ENCODE measurements at regions not wholly inside any gene's neighbourhood (a gene's known extent, or its start where the extent isn't known, plus 50 kb on each side); places are given as distances from the start of the nearest gene placed in this dataset.

DNA sequence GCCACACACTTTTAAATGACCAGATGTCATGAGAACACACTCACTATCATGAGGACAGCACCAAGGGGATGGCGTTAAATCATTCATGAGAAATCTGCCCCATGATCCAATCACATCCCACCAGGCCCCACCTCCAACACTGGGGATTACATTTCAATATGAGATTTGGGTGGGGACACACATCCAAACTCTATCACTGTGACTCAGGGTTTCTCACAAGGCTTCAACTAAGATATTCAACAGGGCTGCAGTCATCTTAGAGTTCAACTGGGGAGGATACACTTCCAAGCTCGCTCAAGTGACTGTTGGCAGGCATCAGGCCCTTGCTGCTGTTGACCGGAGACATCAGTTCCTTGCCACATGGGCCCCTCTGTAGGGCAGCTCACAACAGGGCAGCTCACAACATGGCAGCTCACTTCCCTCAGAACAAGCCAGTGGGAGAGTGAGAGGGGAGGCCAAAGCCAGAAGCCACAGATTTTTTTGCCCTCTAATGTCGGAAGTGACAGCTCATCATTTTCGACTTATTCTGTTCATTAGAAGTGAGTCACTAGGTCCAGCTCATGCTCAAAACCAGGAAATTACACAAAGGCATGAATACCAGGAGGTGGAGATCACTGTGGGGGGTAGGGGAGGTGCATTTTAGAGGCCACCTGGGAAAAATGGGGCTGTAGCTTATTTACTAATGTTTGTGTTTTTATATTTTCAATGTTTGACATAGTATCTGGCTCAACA lies 50.8 kb upstream of the PTHLH start:
- WGBS, 2 experiments (ENCODE audit: low coverage in 1 of 2, low lambda C conversion rate in 2 of 2, missing lambda C conversion rate in 2 of 2): 51% methylated on average over 5 of the region's 5 CpGs
- no peak overlapping the region for H3K4me3 ChIP-seq
- no peaks in the 10 kb centered on the region for H3K36me3 ChIP-seq (ENCODE audit: low read depth)
- no peaks in the 10 kb centered on the region for H3K9me2 ChIP-seq (ENCODE audit: insufficient read depth)
- no peaks in the 10 kb centered on the region for H3K9me3 ChIP-seq (ENCODE audit: low read depth)
- TF ChIP-seq EZH2phosphoT487 (IDR thresholded peaks at IDR 0.05; ENCODE audit: insufficient read depth, low read depth): 0 out of 2 replicates have a peak, but pooled peaks have one; percentile 34
- TF ChIP-seq EZH2 (IDR thresholded peaks at IDR 0.05; ENCODE audit: insufficient read depth, poor library complexity, severe bottlenecking): no peak
- peaks cover 15% of the 10 kb centered on the region for H3F3A ChIP-seq (ENCODE audit: insufficient read depth)
- H4K20me1 ChIP-seq (ENCODE audit: insufficient read depth): no peaks in the 10 kb centered on the region
- H2AFZ ChIP-seq: peak overlapping the region; percentile 77
- peaks cover 39% of the 10 kb centered on the region for H3K4me1 ChIP-seq (ENCODE audit: insufficient read depth)
- H3K27me3 ChIP-seq (replicated peaks; ENCODE audit: insufficient read depth): no peaks in the 10 kb centered on the region
- peak; percentile 95 for DNase-seq
- H3K9ac ChIP-seq: peak overlapping the region; percentile 72
- H3K27ac ChIP-seq: peak overlapping the region; percentile 97
- H3K4me2 ChIP-seq (ENCODE audit: unreplicated experiment): peak overlapping the region; percentile 52
- H3K79me2 ChIP-seq (ENCODE audit: insufficient read depth): no peaks in the 10 kb centered on the region
- in situ Hi-C loops (cut with MboI): no loop called here

DNA sequence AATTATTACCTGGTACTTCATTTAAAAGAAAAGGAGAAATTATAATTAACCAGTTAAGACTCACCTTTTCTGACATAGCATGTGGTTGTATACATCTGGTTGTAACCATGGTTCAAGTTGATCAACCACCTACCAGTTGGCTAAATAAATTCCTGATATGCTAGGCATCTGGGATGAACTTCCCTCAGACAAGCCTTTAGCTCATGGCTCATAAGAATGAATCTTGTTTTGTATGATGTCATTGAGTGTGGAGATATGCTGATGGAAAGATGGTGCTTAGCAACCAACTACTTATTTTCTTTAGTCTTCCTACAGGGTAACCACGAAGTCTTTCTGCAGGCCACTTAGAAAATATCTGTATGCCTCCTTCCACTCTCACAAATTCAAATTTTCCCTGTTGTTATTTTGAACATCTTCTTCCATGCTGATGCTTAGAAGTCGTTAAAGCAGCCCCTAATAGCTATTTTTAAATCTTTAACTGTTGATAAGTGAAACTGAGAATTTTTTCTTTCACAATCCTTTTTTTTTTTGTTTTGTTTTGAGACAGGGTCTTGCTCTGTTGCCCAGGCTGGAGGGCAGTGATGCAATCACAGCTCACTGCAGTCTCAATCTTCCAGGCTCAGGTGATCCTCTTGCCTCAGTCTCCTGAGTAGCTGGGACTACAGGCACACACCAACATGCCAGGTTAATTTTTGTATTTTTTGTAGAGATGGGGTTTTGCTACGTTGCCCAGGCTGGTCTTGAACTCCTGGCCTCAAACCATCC lies 51.9 kb upstream of the PTHLH start:
- H3K9me3 ChIP-seq (ENCODE audit: low read depth): no peaks in the 10 kb centered on the region

DNA sequence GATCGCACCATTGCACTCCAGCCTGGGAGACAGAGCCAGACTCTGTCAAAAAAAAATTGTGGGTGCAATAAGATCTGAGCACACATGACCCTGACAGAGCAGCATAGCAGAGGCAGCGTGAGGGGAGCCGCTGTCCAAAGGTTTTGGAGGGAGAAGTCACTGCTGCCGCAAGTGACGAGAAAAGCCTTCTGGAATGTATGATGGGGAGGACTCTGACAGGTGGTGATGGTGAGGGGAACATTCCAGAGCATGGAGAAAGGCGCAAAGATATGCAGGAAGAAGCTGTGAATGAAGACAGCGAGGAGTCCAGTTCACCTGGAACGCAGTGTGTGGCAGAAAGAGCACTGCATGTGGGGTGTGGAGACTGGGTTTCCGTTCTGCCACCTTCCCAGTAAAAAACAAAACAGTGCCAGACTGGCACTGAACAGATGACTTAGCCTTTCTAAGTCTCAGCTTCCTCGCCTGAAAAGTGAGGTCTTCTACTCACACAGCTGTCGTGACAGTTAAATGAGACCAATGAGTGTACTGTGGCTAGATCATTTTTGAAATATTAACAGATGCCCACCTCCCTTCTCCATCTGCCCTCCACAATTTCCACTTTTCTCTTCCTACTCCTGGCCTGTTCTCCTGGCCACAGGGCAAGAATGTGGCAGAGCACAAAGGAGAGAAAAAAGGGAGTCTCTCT lies 53.4 kb upstream of the PTHLH start:
- peaks cover 39% of the 10 kb centered on the region for H3K4me1 ChIP-seq (ENCODE audit: insufficient read depth)
- H3F3A ChIP-seq (ENCODE audit: insufficient read depth): peaks cover 15% of the 10 kb centered on the region
- peak overlapping the region; percentile 25; the same call in 1 of the 2 replicates for H3K27ac ChIP-seq
- no peak overlapping the region for H3K4me2 ChIP-seq (ENCODE audit: unreplicated experiment)
- no peaks in the 10 kb centered on the region for H3K9me2 ChIP-seq (ENCODE audit: insufficient read depth)
- H3K9me3 ChIP-seq (ENCODE audit: low read depth): no peaks in the 10 kb centered on the region
- peak overlapping the region; percentile 52; the same call in 1 of the 2 replicates for H2AFZ ChIP-seq
- H3K9ac ChIP-seq: peak overlapping the region; percentile 17; the same call in 1 of the 2 replicates
- no peaks in the 10 kb centered on the region for H3K36me3 ChIP-seq (ENCODE audit: low read depth)
- H3K4me3 ChIP-seq: no peak overlapping the region
- in situ Hi-C loops (cut with MboI): no loop called here
- 94 to 97% methylated on average over 11 of the region's 11 CpGs for WGBS, 2 experiments (ENCODE audit: low coverage in 1 of 2, low lambda C conversion rate in 2 of 2, missing lambda C conversion rate in 2 of 2)
- no peaks in the 10 kb centered on the region for H3K79me2 ChIP-seq (ENCODE audit: insufficient read depth)
- no peak for DNase-seq
- no peak for TF ChIP-seq EZH2phosphoT487 (IDR thresholded peaks at IDR 0.05; ENCODE audit: insufficient read depth, low read depth)
- no peak for TF ChIP-seq EZH2 (IDR thresholded peaks at IDR 0.05; ENCODE audit: insufficient read depth, poor library complexity, severe bottlenecking)
- H4K20me1 ChIP-seq (ENCODE audit: insufficient read depth): no peaks in the 10 kb centered on the region
- H3K27me3 ChIP-seq (replicated peaks; ENCODE audit: insufficient read depth): no peaks in the 10 kb centered on the region

More for the DNA sequence above, 51.9 kb upstream of the PTHLH start:
- in situ Hi-C loops (cut with MboI): no loop called here
- H3K79me2 ChIP-seq (ENCODE audit: insufficient read depth): no peaks in the 10 kb centered on the region
- H3K36me3 ChIP-seq (ENCODE audit: low read depth): no peaks in the 10 kb centered on the region
- no peaks in the 10 kb centered on the region for H4K20me1 ChIP-seq (ENCODE audit: insufficient read depth)
- peaks cover 15% of the 10 kb centered on the region for H3F3A ChIP-seq (ENCODE audit: insufficient read depth)
- H3K4me3 ChIP-seq: no peak overlapping the region
- H3K27me3 ChIP-seq (replicated peaks; ENCODE audit: insufficient read depth): no peaks in the 10 kb centered on the region
- H3K9ac ChIP-seq: peak overlapping the region; percentile 72
- no peaks in the 10 kb centered on the region for H3K9me2 ChIP-seq (ENCODE audit: insufficient read depth)
- no peak overlapping the region for H2AFZ ChIP-seq
- peaks cover 39% of the 10 kb centered on the region for H3K4me1 ChIP-seq (ENCODE audit: insufficient read depth)
- peak; percentile 93 for DNase-seq
- peak overlapping the region; percentile 52 for H3K4me2 ChIP-seq (ENCODE audit: unreplicated experiment)
- H3K27ac ChIP-seq: peak overlapping the region; percentile 97
- WGBS, 2 experiments (ENCODE audit: low coverage in 1 of 2, low lambda C conversion rate in 2 of 2, missing lambda C conversion rate in 2 of 2): 66 to 67% methylated on average over 3 of the region's 3 CpGs
- no peak for TF ChIP-seq EZH2 (IDR thresholded peaks at IDR 0.05; ENCODE audit: insufficient read depth, poor library complexity, severe bottlenecking)
- no peak for TF ChIP-seq EZH2phosphoT487 (IDR thresholded peaks at IDR 0.05; ENCODE audit: insufficient read depth, low read depth)

DNA sequence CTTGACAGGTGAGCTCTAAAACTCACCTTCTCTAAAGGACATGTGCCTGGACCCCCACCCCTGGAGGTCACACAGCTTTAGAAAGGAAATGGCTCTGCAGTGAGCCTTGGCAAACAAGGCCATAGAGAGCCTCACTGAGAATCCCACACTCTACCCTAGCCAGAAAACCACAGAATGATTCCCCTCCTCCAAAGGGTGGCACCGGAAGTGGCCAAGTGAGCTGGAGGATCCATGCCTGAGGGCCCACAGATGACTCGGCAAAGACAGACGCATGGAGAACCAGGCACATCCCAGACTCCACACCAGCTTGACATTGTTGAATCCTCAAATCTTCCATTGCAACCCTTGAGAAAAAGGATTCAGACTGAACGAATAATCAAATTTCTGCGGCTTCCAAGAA lies 54.2 kb upstream of the PTHLH start:
- H3K4me3 ChIP-seq: no peak overlapping the region
- no peak overlapping the region for H3K4me2 ChIP-seq (ENCODE audit: unreplicated experiment)
- H3K36me3 ChIP-seq (ENCODE audit: low read depth): no peaks in the 10 kb centered on the region
- no peaks in the 10 kb centered on the region for H3K9me3 ChIP-seq (ENCODE audit: low read depth)
- DNase-seq: peak; percentile 42
- H3K27ac ChIP-seq: peak overlapping the region; percentile 25; the same call in 1 of the 2 replicates
- H3K4me1 ChIP-seq (ENCODE audit: insufficient read depth): peaks cover 39% of the 10 kb centered on the region
- no peaks in the 10 kb centered on the region for H3K9me2 ChIP-seq (ENCODE audit: insufficient read depth)
- TF ChIP-seq EZH2 (IDR thresholded peaks at IDR 0.05; ENCODE audit: insufficient read depth, poor library complexity, severe bottlenecking) (no peak), EZH2phosphoT487 (IDR thresholded peaks at IDR 0.05; ENCODE audit: insufficient read depth, low read depth) (no peak)
- H3K9ac ChIP-seq: peak overlapping the region; percentile 17; the same call in 1 of the 2 replicates
- no peaks in the 10 kb centered on the region for H3K27me3 ChIP-seq (replicated peaks; ENCODE audit: insufficient read depth)
- H2AFZ ChIP-seq: peak overlapping the region; percentile 52; the same call in 1 of the 2 replicates
- WGBS, 2 experiments (ENCODE audit: low coverage in 1 of 2, low lambda C conversion rate in 2 of 2, missing lambda C conversion rate in 2 of 2): 91 to 97% methylated on average over 5 of the region's 5 CpGs
- H4K20me1 ChIP-seq (ENCODE audit: insufficient read depth): no peaks in the 10 kb centered on the region
- in situ Hi-C loops (cut with MboI): no loop called here
- H3K79me2 ChIP-seq (ENCODE audit: insufficient read depth): no peaks in the 10 kb centered on the region
- H3F3A ChIP-seq (ENCODE audit: insufficient read depth): peaks cover 15% of the 10 kb centered on the region

Data from GM23248 (cell line).